ENCODE measurements at regions not wholly inside any gene's neighbourhood (a gene's known extent, or its start where the extent isn't known, plus 50 kb on each side); places are given as distances from the start of the nearest gene placed in this dataset.

- no peak for DNase-seq
Measured at GRCh38 chr5:41670854-41671479, 160.6 kb upstream of the PLCXD3 start.

- no peak for DNase-seq
Measured at GRCh38 chr5:41670216-41670615, 159.8 kb upstream of the PLCXD3 start.

- DNase-seq = no peak
Measured at GRCh38 chr5:41661254-41661653, 150.9 kb upstream of the PLCXD3 start.

- no peak for DNase-seq
Measured at GRCh38 chr5:41656597-41656996, 146.2 kb upstream of the PLCXD3 start.

- no peak for DNase-seq
Measured at GRCh38 chr5:41650131-41650530, 139.7 kb upstream of the PLCXD3 start.

GRCh38 chr5:41649659-41650058, 139.3 kb upstream of the PLCXD3 start:
- peak; percentile 26 to 28 for DNase-seq

GRCh38 chr5:41648996-41649395, 138.6 kb upstream of the PLCXD3 start:
- DNase-seq = peak in 1 of 2 experiments; percentile 25

- no peak for DNase-seq
Measured at GRCh38 chr5:41641621-41642020, 131.2 kb upstream of the PLCXD3 start.

GRCh38 chr5:41638685-41639084, 128.3 kb upstream of the PLCXD3 start:
- no peak for DNase-seq

GRCh38 chr5:41637869-41638268, 127.5 kb upstream of the PLCXD3 start:
- DNase-seq = peak; percentile 25 to 29

GRCh38 chr5:41637424-41637823, 127.0 kb upstream of the PLCXD3 start:
- DNase-seq = no peak

GRCh38 chr5:41636605-41637004, 126.2 kb upstream of the PLCXD3 start:
- peak; percentile 60 to 67 for DNase-seq

- DNase-seq = peak; percentile 30 to 33
Measured at GRCh38 chr5:41629897-41630296, 119.5 kb upstream of the PLCXD3 start.

- no peak for DNase-seq
Measured at GRCh38 chr5:41625571-41625970, 115.2 kb upstream of the PLCXD3 start.

GRCh38 chr5:41621420-41621819, 111.0 kb upstream of the PLCXD3 start:
- no peak for DNase-seq

- DNase-seq = no peak
Measured at GRCh38 chr5:41617843-41618515, 107.6 kb upstream of the PLCXD3 start.

- DNase-seq = no peak
Measured at GRCh38 chr5:41610386-41610785, 100.0 kb upstream of the PLCXD3 start.

GRCh38 chr5:41600731-41601130, 90.3 kb upstream of the PLCXD3 start:
- DNase-seq = no peak

- no peak for DNase-seq
Measured at GRCh38 chr5:41598011-41598410, 87.6 kb upstream of the PLCXD3 start.

- DNase-seq = no peak
Measured at GRCh38 chr5:41587668-41588067, 77.3 kb upstream of the PLCXD3 start.

- peak in 1 of 2 experiments; percentile 5 for DNase-seq
Measured at GRCh38 chr5:41575110-41575779, 64.8 kb upstream of the PLCXD3 start.

GRCh38 chr5:41574391-41574790, 64.0 kb upstream of the PLCXD3 start:
- no peak for DNase-seq

Data from SHP77 (cell line).